Eye (tissue), 1 donor: ENCODE measurements at regions not wholly inside any gene's neighbourhood (a gene's known extent, or its start where the extent isn't known, plus 50 kb on each side); places are given as distances from the start of the nearest gene placed in this dataset.
"Not testable (repeated sequence)": the region's sequence is repeated elsewhere in the genome, so short reads cannot be mapped to it uniquely, and the experiment has no call there.

Experiments used
- DNase-seq: peaks from one replicate; pipeline ENCODE4 v3.0.0-alpha.2; 2015

DNA sequence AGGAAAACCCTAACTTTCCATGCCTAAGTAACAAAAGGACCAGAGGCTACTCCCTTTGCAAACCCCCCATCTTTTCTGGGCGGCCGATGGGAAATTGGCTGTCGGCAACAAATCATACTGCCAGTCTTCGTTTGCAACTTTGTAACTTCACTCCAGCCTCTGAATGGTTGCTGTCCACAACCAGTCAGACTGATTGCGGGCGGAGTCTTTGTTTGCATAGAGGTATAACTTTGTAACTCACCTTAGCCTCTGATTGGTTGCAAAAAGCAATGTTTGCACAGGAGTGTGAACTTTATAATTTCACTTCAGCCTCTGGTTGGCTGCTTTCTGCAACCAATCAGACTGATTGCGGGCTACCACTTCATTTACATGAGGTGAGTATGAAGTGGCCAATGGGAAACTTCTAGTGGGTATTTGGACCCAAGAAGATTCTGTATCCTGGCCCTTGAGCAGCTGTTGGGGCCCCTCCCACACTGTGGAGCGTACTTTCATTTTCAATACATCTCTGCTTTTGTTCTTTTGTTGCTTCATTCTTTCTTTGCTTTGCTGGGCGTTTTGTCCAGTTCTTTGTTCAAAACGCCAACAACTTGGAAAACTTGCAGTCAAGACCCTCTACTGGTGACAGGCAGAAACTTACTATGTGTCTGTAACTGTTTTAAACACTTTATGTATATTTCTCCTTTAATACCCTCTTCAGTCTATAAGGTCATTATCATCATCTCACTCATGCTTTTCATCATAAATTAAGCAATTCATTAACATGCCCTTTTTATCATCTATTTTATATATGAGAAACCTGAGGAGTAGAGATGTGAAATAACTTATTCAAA is 55.8 kb upstream of the PPP1R12A start:
- DNase-seq, result not testable (repeated sequence)

DNA sequence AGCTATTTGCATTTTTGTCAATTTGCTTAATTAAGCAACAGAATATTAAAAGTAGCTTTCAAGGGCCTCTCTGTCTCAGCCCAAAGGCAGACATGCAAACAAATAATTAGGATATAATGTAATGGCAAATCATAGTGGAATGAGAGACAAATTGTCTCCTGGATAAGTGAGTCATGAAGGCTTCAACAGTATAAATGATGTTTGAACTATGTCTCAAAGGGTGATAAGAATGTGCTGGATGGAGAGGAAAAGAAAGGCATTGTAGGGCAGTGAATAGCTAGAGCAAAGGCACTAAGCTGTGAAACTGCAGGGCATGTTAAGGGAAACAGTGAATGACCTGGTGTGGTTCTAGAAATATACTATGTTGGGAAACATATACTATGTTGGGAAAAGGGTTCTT is 53.5 kb upstream of the PPP1R12A start:
- DNase-seq, result no peak

DNA sequence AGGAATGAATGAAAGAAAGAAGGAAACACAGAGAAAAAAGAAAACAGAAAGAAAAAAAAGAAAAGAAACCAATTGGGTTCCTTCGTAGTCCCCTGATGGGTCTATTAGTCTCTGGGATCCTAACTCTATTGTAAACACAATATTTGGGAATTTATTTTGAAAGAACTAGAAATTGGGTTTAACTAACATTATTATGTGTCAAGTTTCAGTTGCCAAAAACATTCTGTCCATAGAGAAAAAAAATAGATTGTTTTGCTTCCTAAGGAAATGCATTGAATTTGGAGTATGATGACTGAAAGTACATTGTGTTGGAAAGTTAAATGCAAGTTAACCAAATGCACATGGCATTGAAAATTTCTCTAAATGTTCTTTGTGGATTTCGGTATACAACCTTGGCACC is 52.8 kb upstream of the PPP1R12A start:
- DNase-seq, result peak; percentile 13
